ENCODE measurements at regions not wholly inside any gene's neighbourhood (a gene's known extent, or its start where the extent isn't known, plus 50 kb on each side); places are given as distances from the start of the nearest gene placed in this dataset.

- peaks cover 47% of the 10 kb centered on the region for H3K4me1 ChIP-seq (ENCODE audit: insufficient read depth, low read length)
- Mint-ChIP-seq H3K27ac (ENCODE audit: unreplicated experiment) (peak overlapping the region; percentile 100), H3K4me1 (ENCODE audit: low read depth, unreplicated experiment) (peaks cover 64% of the 10 kb centered on the region)
Observed at GRCh38 chr9:26262421-26263107, 584.3 kb upstream of the TUSC1 start.

GRCh38 chr9:26261503-26262330 lies 583.5 kb upstream of the TUSC1 start:
- FAIRE-seq: peak; percentile 99

More at GRCh38 chr9:26262421-26263107, 584.3 kb upstream of the TUSC1 start:
- H3K4me3 Mint-ChIP-seq (ENCODE audit: unreplicated experiment): no peak overlapping the region
- H3K9me3 Mint-ChIP-seq (ENCODE audit: unreplicated experiment): no peaks in the 10 kb centered on the region
- Histone ChIP-seq H3K79me2 (ENCODE audit: insufficient read depth, low read length) (no peaks in the 10 kb centered on the region), H3K9ac (ENCODE audit: low read length) (no peak overlapping the region), H3K4me2 (ENCODE audit: low read length) (peak overlapping the region; percentile 81), H3K9me3 (ENCODE audit: insufficient read depth, low read depth, low read length) (no peaks in the 10 kb centered on the region), H3K36me3 (ENCODE audit: insufficient read depth, low read length) (no peaks in the 10 kb centered on the region), H3K27me3 (ENCODE audit: insufficient read depth, low read length) (no peaks in the 10 kb centered on the region), H4K20me1 (ENCODE audit: insufficient read depth, low read length) (no peaks in the 10 kb centered on the region), H3K4me3 (ENCODE audit: insufficient read depth, low read depth, low read length) (no peak overlapping the region), H2AFZ (ENCODE audit: low read depth, low read length) (no peak overlapping the region), H3K27ac (ENCODE audit: low read depth, low read length) (peak overlapping the region; percentile 93)
- TF ChIP-seq CTCF (IDR thresholded peaks at IDR 0.05; ENCODE audit: insufficient read depth, low read depth, low read length) (no peak), EZH2 (IDR thresholded peaks at IDR 0.05; ENCODE audit: insufficient read depth, low read length) (no peak)
- no peak for DNase-seq (ENCODE audit: low read depth)
- no peaks in the 10 kb centered on the region for H3K36me3 Mint-ChIP-seq (ENCODE audit: low read depth, unreplicated experiment)
- no peak for FAIRE-seq
- no peaks in the 10 kb centered on the region for H3K27me3 Mint-ChIP-seq (ENCODE audit: low read depth, unreplicated experiment)

More at GRCh38 chr9:26261503-26262330, 583.5 kb upstream of the TUSC1 start:
- TF ChIP-seq EZH2 (IDR thresholded peaks at IDR 0.05; ENCODE audit: insufficient read depth, low read length): no peak
- TF ChIP-seq CTCF (IDR thresholded peaks at IDR 0.05; ENCODE audit: insufficient read depth, low read depth, low read length): no peak
- Mint-ChIP-seq H3K4me1 (ENCODE audit: low read depth, unreplicated experiment) (peaks cover 61% of the 10 kb centered on the region), H3K27me3 (ENCODE audit: low read depth, unreplicated experiment) (no peaks in the 10 kb centered on the region), H3K4me3 (ENCODE audit: unreplicated experiment) (peak overlapping the region; percentile 51), H3K27ac (ENCODE audit: unreplicated experiment) (peak overlapping the region; percentile 100), H3K9me3 (ENCODE audit: unreplicated experiment) (no peaks in the 10 kb centered on the region), H3K36me3 (ENCODE audit: low read depth, unreplicated experiment) (no peaks in the 10 kb centered on the region)
- no peak overlapping the region for H2AFZ ChIP-seq (ENCODE audit: low read depth, low read length)
- H3K4me1 ChIP-seq (ENCODE audit: insufficient read depth, low read length): peaks cover 47% of the 10 kb centered on the region
- peak; percentile 87 for DNase-seq (ENCODE audit: low read depth)
- H4K20me1 ChIP-seq (ENCODE audit: insufficient read depth, low read length): no peaks in the 10 kb centered on the region
- H3K4me3 ChIP-seq (ENCODE audit: insufficient read depth, low read depth, low read length): peak overlapping the region; percentile 8
- H3K36me3 ChIP-seq (ENCODE audit: insufficient read depth, low read length): no peaks in the 10 kb centered on the region
- H3K4me2 ChIP-seq (ENCODE audit: low read length): peak overlapping the region; percentile 81
- H3K27me3 ChIP-seq (ENCODE audit: insufficient read depth, low read length): no peaks in the 10 kb centered on the region
- no peaks in the 10 kb centered on the region for H3K79me2 ChIP-seq (ENCODE audit: insufficient read depth, low read length)
- H3K9me3 ChIP-seq (ENCODE audit: insufficient read depth, low read depth, low read length): no peaks in the 10 kb centered on the region
- peak overlapping the region; percentile 62 for H3K9ac ChIP-seq (ENCODE audit: low read length)
- H3K27ac ChIP-seq (ENCODE audit: low read depth, low read length): peak overlapping the region; percentile 93
